ENCODE measurements at regions not wholly inside any gene's neighbourhood (a gene's known extent, or its start where the extent isn't known, plus 50 kb on each side); places are given as distances from the start of the nearest gene placed in this dataset.

DNA sequence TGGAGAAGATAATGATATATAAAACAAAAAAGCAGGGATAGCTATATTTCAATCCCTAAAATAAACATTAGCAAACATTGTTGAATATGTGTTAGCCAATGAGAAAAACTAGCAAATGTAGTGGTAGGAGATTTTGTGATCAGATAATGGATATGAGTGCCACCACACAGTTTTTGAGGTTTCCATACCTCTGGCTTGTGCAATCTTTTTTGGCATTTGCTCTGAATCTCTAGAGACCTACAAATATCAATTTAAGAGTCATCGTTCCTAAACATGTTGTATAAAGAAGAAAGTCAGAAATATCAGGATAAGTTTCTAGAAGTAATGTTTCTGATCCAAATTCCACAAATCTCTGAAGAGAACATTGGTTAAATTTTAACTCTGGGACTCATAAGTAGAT is 308.7 kb downstream of the PDGFC start:
- no peak for TF ChIP-seq CTCF (IDR thresholded peaks at IDR 0.05; ENCODE audit: insufficient read depth, low read length, poor library complexity, severe bottlenecking)
- TF ChIP-seq EZH2phosphoT487 (conservative IDR thresholded peaks at IDR 0.05; ENCODE audit: low read length), result no peak
